Stomach smooth muscle (tissue), 2 donors: ENCODE measurements at regions not wholly inside any gene's neighbourhood (a gene's known extent, or its start where the extent isn't known, plus 50 kb on each side); places are given as distances from the start of the nearest gene placed in this dataset.

Experiments used
- H3K27ac ChIP-seq: one replicate; pipeline ENCODE4 v1.7.0; 2013; ENCODE audit warnings: mild to moderate bottlenecking, low read length, inconsistent platforms
- H3K27me3 ChIP-seq, 2 donors: one replicate each; pipeline ENCODE4 v1.7.0; 2013; ENCODE audit warnings: low read length in 2 of 2; ENCODE audit not compliant: insufficient read depth in 2 of 2, control insufficient read depth in 1 of 2
- H3K36me3 ChIP-seq, 2 donors: one replicate each; pipeline ENCODE4 v1.7.0; 2013; ENCODE audit warnings: low read length in 2 of 2; ENCODE audit not compliant: control insufficient read depth in 2 of 2, insufficient read depth in 2 of 2
- H3K4me1 ChIP-seq: one replicate; pipeline ENCODE4 v1.7.0; 2013; ENCODE audit warnings: low read length; ENCODE audit not compliant: control insufficient read depth, insufficient read depth
- H3K4me3 ChIP-seq, 2 donors: one replicate each; pipeline ENCODE4 v1.7.0; 2013; ENCODE audit warnings: low read length in 2 of 2
- H3K9ac ChIP-seq, 2 donors: one replicate each; pipeline ENCODE4 v1.7.0; 2013; ENCODE audit warnings: low read length in 2 of 2, mild to moderate bottlenecking in 1 of 2
- H3K9me3 ChIP-seq, 2 donors: one replicate each; pipeline ENCODE4 v1.7.0; 2013; ENCODE audit warnings: low read length in 2 of 2; ENCODE audit not compliant: control insufficient read depth in 2 of 2
- donor health status: healthy.
- donor health status: Pancreatic carcinoma.

DNA sequence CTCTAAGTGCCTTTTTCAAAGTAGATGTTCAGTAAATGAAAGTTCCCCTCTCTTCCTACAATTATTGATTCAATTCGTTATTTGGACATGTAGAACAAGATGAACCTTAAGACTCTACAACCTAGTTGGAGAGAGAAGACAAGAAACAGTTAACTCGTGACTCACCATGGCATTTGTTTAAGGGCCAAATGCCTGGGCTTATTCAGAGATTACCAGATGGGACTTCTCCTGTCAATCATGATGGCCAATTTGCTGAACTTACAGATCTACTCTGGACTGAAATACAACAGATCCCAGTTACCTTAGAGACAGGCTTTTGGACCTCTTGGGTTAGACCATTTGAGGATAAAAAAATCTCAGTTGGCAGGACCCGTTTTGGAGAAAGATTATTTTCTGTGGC lies 93.5 kb downstream of the C1orf94 start:
- no peak overlapping the region for H3K27ac ChIP-seq
- no peaks in the 10 kb centered on the region for H3K4me1 ChIP-seq
- no peaks in the 10 kb centered on the region for H3K9me3 ChIP-seq
- no peak overlapping the region for H3K9ac ChIP-seq
- H3K27me3 ChIP-seq: peaks cover 8 to 23% of the 10 kb centered on the region in 2 donors
- no peak overlapping the region for H3K4me3 ChIP-seq
- no peaks in the 10 kb centered on the region for H3K36me3 ChIP-seq

DNA sequence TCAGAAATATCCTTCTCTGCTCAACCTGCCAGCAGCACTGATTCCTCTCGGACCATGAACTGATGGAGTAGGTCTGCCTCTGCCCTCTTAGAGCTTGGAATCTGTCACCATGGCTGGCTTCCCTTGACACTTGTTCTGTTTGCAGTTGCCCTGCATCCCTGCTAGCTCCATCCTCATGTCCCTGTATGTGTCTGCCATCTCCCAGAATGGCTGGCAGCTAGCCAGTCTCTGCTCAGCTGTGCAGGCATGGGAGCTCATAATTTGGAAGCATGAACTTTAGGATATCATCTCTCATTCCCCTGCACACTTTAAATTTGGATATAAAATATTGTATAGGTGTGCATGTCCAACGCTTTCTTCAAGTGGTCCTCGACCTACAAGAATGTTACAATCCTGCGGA lies 95.4 kb downstream of the C1orf94 start:
- H3K27ac ChIP-seq: no peak overlapping the region
- no peaks in the 10 kb centered on the region for H3K4me1 ChIP-seq
- peaks cover 3 to 18% of the 10 kb centered on the region in 2 donors for H3K27me3 ChIP-seq
- H3K9me3 ChIP-seq: no peaks in the 10 kb centered on the region
- no peak overlapping the region for H3K9ac ChIP-seq
- H3K4me3 ChIP-seq: no peak overlapping the region
- no peaks in the 10 kb centered on the region for H3K36me3 ChIP-seq

DNA sequence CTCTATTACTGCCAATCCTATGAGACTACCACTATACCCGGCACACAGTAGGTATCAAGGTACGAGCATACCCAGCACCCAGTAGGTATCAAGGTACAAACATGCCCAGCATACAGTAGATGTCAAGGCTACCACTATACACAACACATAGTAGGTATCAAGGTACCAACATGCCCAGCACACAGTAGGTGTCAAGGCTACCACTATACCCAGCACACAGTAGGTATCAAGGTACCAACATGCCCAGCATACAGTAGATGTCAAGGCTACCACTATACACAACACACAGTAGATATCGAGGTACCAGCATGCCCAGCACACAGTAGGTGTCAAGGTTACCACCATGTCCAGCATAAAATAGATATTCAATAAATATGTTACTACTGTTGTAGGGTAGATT lies 98.4 kb downstream of the C1orf94 start:
- no peak overlapping the region for H3K4me3 ChIP-seq
- no peaks in the 10 kb centered on the region for H3K9me3 ChIP-seq
- H3K27me3 ChIP-seq: peaks cover 0 to 16% of the 10 kb centered on the region in 2 donors
- H3K9ac ChIP-seq: no peak overlapping the region
- H3K27ac ChIP-seq: no peak overlapping the region
- no peaks in the 10 kb centered on the region for H3K36me3 ChIP-seq
- no peaks in the 10 kb centered on the region for H3K4me1 ChIP-seq

DNA sequence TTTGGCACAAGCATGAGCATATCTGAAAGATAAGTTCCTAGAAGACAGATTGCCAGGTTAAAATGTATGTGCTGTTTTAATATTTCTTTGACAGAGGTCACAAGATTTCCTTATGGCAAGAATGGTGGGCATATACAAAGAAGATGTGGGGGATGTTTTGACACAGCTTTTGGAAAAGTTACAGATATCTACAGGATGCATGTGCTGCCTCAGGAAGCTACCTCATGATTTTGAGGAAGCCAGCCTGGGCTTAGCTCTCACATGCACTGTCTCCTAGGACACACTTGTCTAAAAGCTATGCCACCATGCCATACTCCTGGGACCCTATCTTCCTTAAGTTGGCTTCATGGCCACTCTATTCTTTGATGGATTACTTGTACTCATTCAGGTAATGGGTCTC lies 99.9 kb downstream of the C1orf94 start:
- no peaks in the 10 kb centered on the region for H3K36me3 ChIP-seq
- no peak overlapping the region for H3K27ac ChIP-seq
- H3K9ac ChIP-seq: no peak overlapping the region
- peaks cover 0 to 13% of the 10 kb centered on the region in 2 donors for H3K27me3 ChIP-seq
- no peak overlapping the region for H3K4me3 ChIP-seq
- no peaks in the 10 kb centered on the region for H3K4me1 ChIP-seq
- no peaks in the 10 kb centered on the region for H3K9me3 ChIP-seq

DNA sequence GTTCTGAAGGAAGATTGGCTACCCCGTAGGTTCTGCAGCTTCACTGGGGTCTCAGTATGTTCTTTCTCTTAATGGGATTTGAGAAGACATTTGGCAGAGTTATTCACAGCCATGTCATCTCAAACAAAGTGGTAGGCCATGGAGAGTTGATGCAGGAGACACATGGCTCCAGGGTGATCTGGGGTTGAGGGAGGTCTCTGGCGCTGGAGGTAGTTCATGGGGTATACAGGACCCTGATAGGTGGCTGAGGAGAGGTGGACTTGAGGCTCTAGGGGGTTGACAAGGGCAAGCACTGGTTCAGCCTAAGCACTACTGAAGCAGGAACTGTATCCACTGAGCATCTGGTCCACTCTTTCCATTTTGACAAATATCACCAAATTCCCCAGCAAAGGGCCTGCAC lies 100.4 kb downstream of the C1orf94 start:
- peaks cover 0 to 11% of the 10 kb centered on the region in 2 donors for H3K27me3 ChIP-seq
- no peaks in the 10 kb centered on the region for H3K36me3 ChIP-seq
- H3K9me3 ChIP-seq: no peaks in the 10 kb centered on the region
- no peaks in the 10 kb centered on the region for H3K4me1 ChIP-seq
- H3K4me3 ChIP-seq: no peak overlapping the region
- no peak overlapping the region for H3K9ac ChIP-seq
- no peak overlapping the region for H3K27ac ChIP-seq

DNA sequence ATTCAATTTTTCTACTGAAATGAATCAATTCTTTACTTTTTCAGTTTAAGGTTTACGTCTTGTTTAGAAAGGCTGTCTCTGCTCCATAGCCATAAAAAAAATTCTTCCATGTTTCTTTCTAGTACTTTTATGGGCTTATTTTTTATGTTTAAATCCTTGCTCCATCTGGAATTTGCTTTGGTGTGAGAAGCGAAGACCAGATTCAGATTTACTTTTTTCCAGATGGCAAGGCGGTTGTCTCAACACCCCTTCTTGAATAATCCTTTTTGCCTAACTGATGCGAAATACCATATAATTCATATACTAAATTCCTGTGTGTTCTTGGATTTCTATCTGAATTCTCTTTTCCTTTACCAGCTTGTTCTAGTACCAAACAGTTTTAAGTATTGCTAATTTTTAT lies 101.5 kb downstream of the C1orf94 start:
- Histone ChIP-seq H3K4me1 (no peaks in the 10 kb centered on the region), H3K27me3 (peaks cover 0 to 11% of the 10 kb centered on the region in 2 donors)

DNA sequence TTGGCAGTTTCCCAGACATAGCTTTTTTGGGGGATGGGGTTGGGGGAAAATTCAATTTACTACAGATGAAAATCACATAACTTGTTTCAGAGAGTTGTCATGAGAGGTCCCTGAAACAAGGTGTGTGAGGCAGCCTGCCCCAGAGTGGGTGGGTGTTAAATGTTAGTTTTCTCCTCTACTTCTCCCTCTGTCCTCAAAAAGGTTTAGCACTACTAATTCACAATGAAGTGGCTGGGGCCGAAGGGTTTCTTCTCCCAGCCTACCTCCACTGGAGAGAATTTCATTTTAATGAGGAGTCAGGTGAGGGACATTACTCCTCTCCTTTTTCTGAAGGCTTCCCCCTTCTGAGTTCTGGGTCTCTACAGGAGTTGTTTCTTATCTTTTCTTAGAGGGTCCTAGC lies 103.3 kb downstream of the C1orf94 start:
- Histone ChIP-seq H3K9me3 (no peaks in the 10 kb centered on the region), H3K9ac (no peak overlapping the region), H3K36me3 (no peaks in the 10 kb centered on the region), H3K4me3 (no peak overlapping the region), H3K27me3 (peaks cover 3 to 6% of the 10 kb centered on the region in 2 donors), H3K4me1 (no peaks in the 10 kb centered on the region), H3K27ac (no peak overlapping the region)

More for the DNA sequence above, 101.5 kb downstream of the C1orf94 start:
- no peaks in the 10 kb centered on the region for H3K9me3 ChIP-seq
- H3K9ac ChIP-seq: no peak overlapping the region
- no peaks in the 10 kb centered on the region for H3K36me3 ChIP-seq
- H3K27ac ChIP-seq: no peak overlapping the region
- H3K4me3 ChIP-seq: no peak overlapping the region

DNA sequence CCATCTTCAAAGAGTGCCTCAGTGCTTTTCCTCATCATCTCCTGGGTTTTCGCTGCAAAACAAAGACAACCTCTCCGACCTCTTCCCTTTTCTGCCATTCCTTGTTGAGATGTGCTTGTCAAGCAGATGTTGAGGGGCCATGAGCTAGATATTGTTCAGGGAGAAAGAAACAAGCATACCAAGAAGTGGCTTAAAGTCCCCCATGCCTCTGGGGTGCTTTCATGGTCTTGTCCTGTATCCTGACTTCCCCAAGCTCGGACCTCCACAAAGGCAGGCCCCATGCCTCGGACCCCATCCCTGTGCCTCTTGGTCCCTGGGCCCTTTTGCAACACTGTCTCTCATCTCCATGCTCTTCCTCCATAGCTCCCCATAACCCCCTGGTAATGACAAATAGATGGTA lies 103.8 kb downstream of the C1orf94 start:
- H3K36me3 ChIP-seq: no peaks in the 10 kb centered on the region

DNA sequence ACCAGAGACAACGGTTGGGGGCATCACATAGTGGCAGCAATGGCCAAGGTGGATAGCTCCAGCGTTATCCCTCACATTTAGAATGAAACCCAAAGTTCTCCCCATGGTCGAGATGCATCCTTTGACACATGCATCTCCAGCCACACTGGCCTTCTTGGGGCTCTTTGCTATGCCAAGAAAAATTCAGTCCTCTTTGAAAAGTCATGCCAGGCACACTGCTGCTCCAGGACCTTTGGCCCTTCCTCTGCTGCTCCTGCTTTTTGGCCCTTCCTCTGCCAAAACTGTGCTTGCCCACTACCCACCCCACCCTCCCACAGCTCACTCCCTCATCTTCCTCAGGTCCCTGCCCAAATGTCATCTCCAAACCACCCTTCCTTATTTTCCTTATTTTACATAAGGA lies 106.4 kb downstream of the C1orf94 start:
- H3K4me3 ChIP-seq: no peak overlapping the region
- peaks cover 3 to 6% of the 10 kb centered on the region in 2 donors for H3K27me3 ChIP-seq
- no peaks in the 10 kb centered on the region for H3K36me3 ChIP-seq
- H3K27ac ChIP-seq: no peak overlapping the region
- no peaks in the 10 kb centered on the region for H3K4me1 ChIP-seq
- H3K9me3 ChIP-seq: no peaks in the 10 kb centered on the region
- H3K9ac ChIP-seq: no peak overlapping the region

More for the DNA sequence above, 103.8 kb downstream of the C1orf94 start:
- H3K4me1 ChIP-seq: no peaks in the 10 kb centered on the region
- H3K9me3 ChIP-seq: no peaks in the 10 kb centered on the region
- H3K4me3 ChIP-seq: no peak overlapping the region
- no peak overlapping the region for H3K9ac ChIP-seq
- H3K27me3 ChIP-seq: peaks cover 3 to 4% of the 10 kb centered on the region in 2 donors
- H3K27ac ChIP-seq: no peak overlapping the region

DNA sequence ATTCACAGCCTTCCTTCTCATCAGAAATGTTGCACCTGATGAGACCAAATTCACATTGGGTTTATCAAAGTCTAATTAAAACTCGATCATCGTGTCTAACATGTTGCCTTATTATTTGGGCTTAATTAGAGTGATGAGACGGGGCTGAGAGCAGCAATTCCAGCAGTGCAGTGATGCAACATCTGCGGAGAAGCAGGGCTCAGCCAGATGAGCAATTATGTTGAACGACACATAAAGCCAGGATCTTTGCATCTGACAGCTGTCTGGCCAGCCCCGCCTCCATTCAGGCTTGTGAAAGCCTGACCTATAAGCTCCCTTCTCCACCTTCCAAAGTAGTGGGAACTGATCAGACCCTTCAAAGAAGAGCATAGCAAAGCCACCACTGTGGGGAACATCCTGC lies 109.8 kb downstream of the C1orf94 start:
- no peak overlapping the region for H3K9ac ChIP-seq
- H3K27ac ChIP-seq: no peak overlapping the region
- H3K27me3 ChIP-seq: peaks cover 3 to 6% of the 10 kb centered on the region in 2 donors
- H3K36me3 ChIP-seq: no peaks in the 10 kb centered on the region
- no peaks in the 10 kb centered on the region for H3K9me3 ChIP-seq
- H3K4me3 ChIP-seq: no peak overlapping the region
- H3K4me1 ChIP-seq: no peaks in the 10 kb centered on the region

DNA sequence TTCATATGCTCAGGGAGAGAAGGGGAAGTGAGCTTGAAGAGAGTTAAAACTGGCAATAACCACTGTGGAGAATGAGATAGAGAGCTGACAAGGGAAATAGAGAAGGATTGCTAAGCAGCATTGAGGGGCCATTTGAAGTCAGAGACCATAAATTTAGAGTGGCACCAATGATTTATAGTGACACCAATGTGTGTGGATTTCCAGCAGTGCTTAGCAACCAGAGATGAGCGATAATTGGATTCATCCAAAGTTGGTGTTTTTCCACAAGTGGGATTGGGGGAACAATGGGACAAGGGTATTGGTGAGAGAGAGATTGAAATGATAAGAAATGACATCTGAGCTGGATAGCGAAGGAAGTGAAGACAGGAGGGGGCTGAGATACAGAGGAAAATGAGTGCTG lies 114.1 kb downstream of the C1orf94 start:
- Histone ChIP-seq H3K27me3 (peaks cover 0 to 3% of the 10 kb centered on the region in 2 donors), H3K9me3 (peaks cover 0 to 3% of the 10 kb centered on the region in 2 donors), H3K4me3 (no peak overlapping the region), H3K36me3 (no peaks in the 10 kb centered on the region), H3K9ac (no peak overlapping the region), H3K4me1 (no peaks in the 10 kb centered on the region), H3K27ac (no peak overlapping the region)
